GM23248 (cell line): ENCODE measurements at regions not wholly inside any gene's neighbourhood (a gene's known extent, or its start where the extent isn't known, plus 50 kb on each side); places are given as distances from the start of the nearest gene placed in this dataset.

ENCODE experiments used
- EZH2 ChIP-seq: fragments of 200-600 bp; sonication (generic); IDR thresholded peaks from 2 replicates; pipeline ENCODE4 v1.6.1; 2018; ENCODE audit warnings: antibody characterized with exemption, mild to moderate bottlenecking; ENCODE audit not compliant: insufficient read depth, poor library complexity, severe bottlenecking
- EZH2phosphoT487 ChIP-seq: fragments of 200-600 bp; sonication (generic); IDR thresholded peaks from 2 replicates; pipeline ENCODE4 v1.6.1; 2018; ENCODE audit warnings: antibody characterized with exemption, moderate library complexity, mild to moderate bottlenecking, low read depth; ENCODE audit not compliant: insufficient read depth

GRCh38 chr3:170814822-170815221, 55.2 kb downstream of the RPL22L1 start:
- no peak for TF ChIP-seq EZH2
- no peak for TF ChIP-seq EZH2phosphoT487
